Amniotic stem cell (primary cell): ENCODE measurements at regions not wholly inside any gene's neighbourhood (a gene's known extent, or its start where the extent isn't known, plus 50 kb on each side); places are given as distances from the start of the nearest gene placed in this dataset.

ENCODE experiments used
- DNase-seq: peaks from one replicate; lab custom pipeline; 2025; lab: John Stamatoyannopoulos, UW

DNA sequence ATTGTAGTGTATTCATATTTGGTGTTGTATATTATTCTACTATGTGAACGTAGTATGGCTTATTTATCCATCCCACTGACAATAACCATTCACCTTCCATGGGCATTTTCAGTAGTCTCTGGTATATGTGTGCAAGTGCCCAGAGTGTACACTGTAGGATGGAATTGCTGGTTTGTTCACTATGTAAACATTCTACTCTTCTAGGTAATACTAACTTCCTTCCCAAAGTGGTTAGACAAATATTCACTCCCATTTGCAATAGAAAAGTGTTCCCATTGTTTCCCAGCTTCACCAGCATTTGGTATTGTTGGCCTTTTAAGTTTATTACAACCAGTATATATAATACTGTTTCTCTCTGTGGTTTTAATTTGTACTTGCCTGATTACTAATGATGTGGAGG, 153.7 kb downstream of the C7orf25 start:
- DNase-seq, result no peak

DNA sequence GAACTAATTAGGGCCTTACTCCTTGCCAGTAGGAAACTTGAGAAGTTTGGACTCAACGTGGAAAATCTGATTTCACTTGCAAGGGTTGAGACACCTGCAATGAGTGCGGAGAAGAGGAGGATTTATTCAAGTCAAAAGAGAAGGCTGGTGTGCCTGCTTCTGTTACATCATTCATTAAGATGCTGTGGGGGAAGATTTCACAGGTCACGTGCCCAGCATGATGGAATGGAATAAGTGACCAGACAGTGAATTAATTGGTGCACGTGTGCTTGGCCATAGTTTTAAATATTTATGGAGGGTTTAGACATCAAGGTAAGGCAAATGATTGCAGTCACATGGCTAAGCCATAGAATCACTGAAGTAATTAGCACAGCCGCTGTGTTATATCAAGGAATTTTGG, 155.0 kb downstream of the C7orf25 start:
- no peak for DNase-seq

DNA sequence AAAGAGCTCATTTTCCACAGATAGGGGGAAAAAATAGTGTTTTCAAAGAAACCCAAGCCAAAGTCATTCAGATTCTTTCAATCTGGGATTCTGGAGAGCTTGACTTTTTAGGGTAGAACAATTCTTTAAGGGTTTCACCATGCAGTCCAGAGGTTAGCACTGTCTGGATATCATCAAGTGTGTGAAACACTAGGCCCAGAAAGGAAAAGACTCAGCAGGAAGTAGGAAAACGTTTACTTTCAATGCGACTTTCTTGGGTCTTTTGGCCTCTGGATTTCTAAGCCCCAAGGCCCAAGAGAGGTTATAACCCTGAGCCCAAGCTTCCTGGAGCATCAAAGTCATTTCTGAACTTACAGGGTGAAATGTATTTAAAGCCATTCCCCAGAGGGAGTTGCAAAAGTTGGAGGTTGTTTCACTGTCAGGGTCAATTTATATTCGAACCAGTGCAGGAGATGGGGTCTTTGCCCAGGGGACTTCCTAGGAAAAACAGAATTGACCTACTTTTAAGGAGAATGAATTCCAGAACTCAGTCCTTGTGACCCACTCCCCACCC, 158.0 kb downstream of the C7orf25 start:
- DNase-seq, result no peak

DNA sequence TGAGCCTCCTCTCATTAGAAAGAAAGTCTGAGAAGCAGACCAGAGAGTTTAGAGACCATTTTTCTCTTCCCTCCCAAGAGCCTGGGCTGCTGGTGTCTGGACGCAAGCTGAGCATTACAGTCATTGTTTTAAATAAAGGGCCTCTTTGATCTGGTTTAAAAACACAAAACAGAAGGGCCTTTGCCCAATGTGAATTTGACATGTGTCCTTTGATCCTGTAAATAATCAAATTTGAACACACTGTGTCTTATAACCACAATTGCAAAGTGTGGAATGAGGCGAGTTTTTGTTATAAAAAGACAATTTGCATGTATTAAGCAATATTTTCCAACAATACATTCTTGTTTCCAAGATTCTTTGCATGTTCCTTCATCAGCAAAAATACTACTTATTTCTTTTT, 158.5 kb downstream of the C7orf25 start:
- no peak for DNase-seq

DNA sequence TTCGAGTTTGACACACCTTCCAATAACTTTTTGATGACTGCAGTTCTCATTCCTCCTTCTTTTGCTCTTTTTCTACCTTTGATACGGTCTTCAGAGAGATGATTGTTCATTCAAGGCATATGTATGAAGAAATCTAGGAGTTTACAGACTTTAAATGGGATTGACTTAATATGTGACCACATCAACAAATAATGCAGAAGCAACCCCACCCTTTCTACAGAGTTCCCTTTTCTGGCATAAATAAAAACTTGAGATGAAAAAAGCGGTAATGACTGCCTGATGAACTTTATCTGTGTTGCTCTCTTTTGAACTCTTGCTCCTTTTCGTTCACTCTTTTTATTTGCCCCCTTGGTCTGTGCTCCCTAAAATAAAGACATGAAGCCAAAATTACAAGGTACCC, 161.7 kb downstream of the C7orf25 start:
- DNase-seq, result no peak

DNA sequence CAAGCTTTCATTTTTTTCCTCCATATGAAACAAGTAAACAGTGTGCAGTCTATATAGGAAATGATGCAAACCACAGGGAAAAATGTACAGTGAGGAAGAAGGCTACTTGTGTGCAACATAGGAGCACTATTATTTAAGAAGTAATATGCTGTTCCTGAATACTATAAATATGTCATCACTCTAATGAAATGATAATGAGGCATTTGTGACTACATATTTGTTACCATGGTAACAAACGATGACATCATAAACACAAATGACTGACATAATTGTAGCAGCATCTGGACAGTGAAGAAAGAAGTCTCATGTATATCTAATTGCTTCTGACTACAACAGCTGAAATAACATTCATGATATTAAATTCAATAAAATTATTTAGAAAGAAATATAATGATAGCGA, 164.8 kb downstream of the C7orf25 start:
- no peak for DNase-seq

DNA sequence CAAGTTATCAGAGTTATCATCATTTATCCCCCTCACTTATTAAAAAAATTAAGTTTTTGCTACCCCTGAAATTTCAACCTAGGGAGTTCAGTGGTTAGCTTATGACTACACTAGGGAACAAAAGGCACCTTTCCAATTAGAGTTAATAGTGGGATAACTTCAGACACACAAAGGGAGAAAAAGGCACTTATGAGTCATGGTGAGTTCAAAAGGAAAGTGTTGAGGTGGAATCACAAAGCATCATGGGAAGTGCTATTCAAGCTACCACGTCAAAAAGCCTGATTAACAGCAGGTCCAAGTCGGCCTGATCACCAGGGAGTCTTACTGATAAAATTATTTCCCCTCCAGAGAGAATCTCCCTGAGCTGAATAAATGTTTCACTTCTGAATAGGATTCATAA, 165.7 kb downstream of the C7orf25 start:
- no peak for DNase-seq

DNA sequence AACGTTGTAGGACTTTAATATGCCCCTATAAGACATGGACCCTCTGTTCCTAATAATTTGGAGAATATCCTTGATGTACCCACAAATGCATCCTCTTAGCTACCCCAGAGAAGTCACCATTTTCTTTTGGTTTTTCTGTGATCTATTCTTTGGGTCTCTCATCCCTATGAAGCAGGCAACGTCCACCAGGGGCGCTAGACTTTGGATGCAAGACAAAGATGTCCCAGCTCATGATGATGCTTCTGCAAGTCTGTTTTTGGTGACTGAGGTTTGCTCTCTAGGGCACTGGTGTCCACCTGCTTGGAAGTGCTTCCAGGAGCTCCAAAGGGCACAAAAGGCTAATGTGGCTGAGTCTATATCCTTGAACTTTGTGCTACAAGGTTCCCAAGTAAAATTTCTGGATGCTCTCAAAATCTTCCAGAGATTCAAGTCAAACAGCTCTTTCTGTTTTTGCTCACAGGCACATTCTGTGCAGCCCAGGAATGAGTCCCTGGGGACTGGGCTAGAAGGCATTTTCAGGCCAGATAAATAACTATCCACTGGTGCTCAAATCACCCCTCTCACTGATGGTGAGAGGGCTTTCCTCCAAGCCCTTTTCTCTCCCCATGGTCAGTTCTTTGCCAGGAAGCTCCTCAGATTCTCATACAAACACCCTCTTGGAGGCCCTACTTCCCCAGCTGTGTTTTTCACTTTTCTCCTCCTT, 166.4 kb downstream of the C7orf25 start:
- no peak for DNase-seq

DNA sequence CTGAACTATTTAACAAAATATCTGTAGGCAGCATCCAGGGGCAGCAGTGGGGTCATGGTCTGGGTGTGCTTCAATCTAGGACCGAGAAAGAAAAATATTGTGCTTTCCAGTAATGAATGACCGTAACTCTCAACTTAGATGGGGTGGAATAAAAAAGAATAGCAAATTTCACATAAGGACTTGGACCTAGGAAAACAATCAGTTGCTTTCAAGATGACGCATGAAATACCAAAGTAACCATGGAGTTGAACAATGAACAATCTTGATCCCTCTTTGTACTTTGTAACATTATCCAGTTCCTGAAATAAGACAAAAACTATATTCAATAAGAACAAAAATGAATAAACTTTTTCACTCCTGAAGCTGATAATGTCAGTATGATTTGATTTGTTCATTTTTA, 167.1 kb downstream of the C7orf25 start:
- DNase-seq, result no peak

DNA sequence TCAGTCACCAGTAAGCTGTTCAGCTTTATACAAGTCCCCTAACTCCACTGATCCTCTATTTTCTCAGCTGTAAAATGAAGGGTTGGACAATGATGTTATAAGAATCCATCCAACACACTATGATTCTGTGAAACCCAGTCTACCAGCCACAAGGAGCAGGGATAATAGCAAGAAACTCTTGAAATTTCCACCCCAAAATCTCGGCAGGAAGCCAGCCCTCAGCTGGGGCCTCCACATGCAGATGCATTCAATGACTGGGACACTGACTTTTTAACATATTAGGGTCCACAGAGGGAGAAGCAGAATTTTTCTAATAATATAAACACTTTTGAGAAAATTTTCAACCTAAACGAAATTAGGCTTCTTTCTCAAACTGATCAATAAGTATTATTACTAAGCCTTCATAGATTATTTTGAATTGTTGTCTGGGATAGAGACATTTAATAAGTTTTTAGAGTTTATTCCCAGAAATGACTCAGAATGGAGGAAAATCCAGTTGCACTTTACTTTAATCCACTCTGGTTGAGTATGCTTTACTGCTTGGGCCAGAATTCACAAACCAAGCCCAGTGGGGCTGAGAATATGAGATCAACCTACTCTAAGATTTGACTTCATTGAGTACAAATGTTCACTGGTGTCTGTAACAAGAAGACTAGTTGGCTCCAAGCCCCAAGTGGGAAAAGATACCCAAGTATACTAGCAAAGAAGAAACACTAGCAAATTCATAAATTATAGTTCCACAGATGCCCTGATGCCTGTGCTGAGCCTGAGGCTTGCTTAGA, 168.6 kb downstream of the C7orf25 start:
- no peak for DNase-seq

DNA sequence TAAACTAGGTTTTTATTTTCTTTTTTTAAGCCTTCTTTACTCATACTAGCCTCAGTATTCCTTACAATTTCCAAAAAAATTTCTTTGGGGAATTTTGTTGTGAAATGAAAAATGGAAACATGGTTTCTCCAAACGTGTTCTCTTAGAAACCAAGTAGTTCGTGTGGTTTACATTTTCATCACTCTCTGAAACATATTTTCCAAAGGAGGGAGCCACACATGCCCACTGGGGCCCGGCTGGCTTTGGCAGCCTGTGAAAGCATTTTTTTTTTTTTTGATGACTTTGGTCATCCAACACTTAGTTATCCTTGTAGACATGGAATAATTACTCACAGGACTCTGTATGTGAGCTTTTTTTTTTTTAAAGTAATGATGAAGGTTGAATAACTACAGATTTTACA, 169.6 kb downstream of the C7orf25 start:
- DNase-seq, result no peak

DNA sequence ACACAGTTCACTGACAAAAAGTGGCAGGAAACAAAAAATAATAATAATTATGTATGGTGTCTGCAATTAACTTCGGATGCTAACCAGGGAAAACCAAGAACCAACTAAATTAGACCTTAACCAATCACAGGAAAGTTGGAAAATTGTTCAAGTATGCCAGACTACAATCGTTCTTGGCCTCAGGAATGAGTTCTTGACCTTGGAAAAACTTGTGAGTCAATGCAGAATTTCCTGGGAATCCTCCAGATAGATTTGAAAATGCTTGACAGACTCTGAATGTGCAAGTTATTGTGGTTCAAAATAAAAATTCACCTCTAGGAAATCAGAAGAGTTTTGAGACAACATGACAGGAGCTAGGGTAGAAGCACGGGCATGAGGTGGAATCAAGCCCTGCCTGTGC, 171.5 kb downstream of the C7orf25 start:
- DNase-seq, result no peak

DNA sequence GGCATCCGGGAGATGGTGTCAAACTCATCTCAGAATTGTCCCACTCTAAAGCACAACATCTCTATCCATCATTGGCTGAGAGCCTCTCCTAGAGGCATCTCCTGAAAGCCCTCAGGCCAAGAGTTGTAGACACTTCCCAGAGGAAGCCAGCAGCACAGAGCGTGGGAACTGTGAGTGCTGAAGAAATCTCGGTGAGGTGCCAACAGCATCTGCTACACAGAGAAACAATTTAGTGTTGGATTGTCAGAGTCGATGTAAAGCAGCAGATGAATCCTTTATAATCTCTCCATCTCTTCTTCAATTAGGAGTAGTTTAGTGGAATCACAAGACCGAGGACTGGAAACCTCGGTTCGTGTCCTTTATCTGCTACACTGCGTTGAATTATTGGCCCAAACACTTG, 172.2 kb downstream of the C7orf25 start:
- DNase-seq, result no peak

DNA sequence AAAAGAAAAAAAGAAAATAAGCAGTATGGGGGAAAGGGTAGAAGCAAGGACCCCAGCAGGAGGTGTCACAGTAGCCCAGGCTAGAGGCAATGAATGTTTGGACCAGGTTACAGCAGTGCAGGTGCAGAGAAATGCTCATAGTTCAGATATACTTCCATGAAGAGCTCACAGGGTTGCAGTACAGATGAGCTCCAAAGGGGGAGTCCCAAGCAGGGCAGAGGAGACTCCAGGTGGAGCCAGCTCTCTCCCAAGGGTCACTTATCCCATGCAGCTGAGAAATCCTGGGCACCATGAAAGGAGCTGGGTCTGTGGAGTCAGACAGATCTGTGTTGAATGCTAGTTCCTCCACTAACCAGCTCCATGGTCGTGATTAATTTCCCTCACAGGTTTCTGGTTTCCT, 174.9 kb downstream of the C7orf25 start:
- no peak for DNase-seq

DNA sequence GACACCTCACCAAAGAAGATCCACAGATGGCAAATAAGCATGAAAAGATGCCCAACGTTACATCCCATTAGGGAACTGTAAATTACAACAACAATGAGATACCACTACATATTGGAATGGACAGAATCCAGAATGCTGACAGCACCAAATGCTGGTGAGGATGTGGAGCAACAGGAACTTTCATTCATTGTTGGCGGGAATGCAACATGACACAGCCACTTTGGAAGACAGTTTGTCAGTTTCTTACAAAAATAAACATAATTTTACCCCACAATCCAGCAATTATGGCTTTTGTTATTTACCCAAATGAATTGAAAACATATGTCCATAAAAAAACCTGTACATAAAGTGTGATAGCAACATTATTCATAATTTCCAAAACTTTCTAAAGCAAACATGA, 176.8 kb downstream of the C7orf25 start:
- DNase-seq, result no peak

DNA sequence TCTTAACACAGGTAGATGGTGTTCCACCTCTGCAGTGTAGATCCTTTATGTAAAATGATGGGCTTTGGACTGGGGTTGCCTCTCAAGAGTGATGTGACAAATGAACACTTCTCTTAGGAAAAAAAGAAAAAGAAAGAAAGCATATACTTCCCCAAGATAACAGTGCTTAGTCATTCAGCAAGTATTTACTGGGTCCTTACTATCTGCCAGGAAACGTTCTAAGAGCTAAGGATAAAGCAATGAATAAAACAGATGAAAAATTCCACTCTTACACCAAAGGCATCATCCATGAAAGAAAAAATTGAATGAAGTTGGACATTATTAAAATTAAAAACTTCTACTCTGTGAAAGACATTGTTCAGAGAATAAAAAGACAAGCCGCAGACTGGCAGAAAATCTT, 177.3 kb downstream of the C7orf25 start:
- no peak for DNase-seq

DNA sequence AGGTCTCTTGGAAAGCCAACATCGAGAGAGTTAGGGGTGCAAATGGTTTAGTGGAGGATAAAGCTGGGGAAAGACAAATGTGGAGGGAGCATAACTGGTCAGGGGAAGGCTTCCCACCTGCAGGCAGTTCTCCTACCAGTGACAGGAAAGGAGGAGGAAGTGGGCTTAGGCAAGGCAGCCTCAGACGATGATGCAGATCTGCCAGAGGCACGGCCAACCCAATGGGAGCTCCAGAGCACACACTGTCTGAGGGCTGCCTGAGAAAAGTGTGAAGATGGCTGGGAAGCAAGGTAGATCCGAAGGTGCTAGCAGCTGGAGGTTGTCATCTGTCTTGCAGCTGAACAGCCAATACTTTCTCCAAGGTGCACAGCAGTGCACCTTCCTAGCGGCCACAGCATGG, 178.8 kb downstream of the C7orf25 start:
- no peak for DNase-seq

DNA sequence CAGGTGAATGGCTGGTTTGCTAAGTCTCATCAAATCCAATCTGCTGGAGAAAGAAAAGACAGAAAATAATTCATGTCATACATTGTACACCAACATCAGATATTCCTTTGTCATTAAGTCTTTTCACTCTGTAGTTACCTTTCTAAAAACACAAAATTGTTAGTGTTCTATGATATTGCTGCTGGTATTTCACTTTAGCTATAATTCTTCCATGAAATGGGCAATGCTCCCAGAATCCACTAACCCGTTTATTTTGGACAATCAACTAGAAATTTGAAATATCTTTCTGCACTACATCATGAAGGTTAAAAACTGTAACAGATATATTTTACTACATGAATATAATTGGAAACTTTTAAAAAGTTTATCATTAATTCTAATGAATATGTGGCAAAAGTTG, 181.3 kb downstream of the C7orf25 start:
- no peak for DNase-seq

DNA sequence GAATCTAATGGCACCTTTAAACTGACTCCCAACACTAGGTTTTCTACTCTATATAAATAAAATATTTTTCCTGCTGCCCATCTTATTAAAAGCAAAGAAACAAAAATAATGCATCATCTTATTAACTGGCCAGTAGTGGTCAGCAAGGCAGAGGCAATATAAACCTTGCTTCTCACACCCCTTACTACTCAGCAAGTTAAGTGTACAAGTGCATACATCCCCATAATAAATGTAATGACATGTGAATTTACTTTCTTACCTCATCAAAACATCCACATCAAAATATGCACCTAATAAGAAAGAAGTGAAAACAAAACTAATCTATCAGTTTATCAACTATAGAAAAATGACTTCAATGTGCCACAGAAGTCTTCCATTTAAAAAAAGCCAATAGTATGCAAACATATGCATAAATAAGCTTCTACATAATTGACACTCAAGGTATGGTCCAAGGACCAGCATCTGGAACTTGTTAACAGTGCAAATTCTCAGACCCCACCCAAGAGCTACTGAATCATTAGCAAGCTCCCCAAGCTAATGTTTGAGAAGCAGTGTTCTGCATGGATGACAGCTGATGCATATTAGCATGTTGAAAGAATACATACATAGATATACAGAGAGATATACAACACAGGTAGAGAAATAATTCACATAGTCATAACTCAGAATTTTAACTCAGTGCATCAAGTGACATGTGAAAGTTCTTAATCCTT, 182.7 kb downstream of the C7orf25 start:
- DNase-seq, result no peak

DNA sequence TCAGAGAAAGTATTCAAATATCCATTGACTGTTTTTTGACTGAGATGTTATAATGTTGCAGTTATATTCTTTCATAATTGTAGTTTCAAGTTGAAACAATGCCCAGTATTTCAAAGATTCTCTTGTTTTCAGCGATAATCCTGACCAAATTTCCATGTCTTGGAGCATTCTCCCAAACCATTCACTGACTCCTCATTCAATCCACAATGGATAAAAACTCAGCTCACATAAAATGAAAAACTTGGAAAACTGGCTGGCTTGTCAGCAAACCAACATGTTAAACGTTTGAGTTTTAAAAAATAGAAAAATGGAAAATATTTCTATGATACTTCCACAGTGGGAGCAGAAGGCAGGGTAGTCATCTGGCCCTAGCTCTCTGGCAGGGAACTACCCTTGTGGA, 184.4 kb downstream of the C7orf25 start:
- DNase-seq, result no peak

DNA sequence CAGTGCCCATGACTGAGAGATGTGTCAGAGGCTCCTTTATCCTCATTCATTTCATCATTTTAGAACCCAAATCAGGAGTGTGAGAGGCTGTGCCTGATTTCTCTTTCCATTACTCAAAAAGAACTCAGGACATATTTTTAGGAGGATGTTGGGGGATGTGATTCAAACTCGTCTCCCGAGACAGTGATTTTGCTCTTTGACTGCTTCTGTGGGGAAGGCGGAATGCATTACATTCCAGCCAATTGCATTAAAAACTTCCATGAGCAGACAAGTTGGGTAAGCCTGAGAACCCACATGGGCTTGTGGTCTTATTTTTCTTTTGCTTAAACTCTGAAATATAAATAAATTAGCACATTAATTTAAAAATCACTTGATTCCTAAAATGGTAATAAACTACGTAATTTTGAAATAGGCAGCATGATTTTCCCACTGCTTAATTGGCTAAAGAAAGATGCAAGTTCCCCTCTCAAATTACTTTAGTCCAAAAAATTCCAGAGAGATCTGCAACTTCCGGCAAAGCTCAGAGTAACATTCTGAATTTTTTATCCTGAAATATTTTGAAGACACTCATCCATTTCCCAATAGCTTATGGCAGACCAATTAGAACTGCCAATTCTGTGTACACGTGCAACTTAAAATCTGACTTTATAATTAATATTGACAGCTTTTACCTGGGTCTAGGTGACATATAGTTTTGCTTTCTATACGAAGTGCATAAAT, 185.6 kb downstream of the C7orf25 start:
- no peak for DNase-seq

DNA sequence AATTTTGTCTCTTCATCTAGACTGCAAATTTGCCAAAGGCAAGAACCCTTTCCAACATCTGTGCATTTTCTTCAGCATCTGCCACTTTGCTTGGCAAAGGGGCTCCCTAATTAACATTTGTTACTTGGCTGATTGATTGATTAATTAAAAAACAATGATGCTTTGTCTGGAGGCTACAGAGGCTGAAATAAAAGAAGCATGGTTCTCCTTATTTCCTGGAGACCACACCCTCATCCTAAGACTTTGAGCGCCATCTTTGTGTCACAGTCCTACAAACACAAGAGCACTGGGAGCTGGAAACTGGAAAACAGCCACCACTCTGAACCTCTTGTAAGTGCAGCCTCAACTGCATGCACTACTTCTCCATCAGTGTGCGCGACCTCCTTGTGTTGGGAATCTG, 189.2 kb downstream of the C7orf25 start:
- DNase-seq, result no peak
